ENCODE measurements at regions not wholly inside any gene's neighbourhood (a gene's known extent, or its start where the extent isn't known, plus 50 kb on each side); places are given as distances from the start of the nearest gene placed in this dataset.
A peak's percentile ranks its signal among the peaks of the same experiment; 100 is the strongest.

DNA sequence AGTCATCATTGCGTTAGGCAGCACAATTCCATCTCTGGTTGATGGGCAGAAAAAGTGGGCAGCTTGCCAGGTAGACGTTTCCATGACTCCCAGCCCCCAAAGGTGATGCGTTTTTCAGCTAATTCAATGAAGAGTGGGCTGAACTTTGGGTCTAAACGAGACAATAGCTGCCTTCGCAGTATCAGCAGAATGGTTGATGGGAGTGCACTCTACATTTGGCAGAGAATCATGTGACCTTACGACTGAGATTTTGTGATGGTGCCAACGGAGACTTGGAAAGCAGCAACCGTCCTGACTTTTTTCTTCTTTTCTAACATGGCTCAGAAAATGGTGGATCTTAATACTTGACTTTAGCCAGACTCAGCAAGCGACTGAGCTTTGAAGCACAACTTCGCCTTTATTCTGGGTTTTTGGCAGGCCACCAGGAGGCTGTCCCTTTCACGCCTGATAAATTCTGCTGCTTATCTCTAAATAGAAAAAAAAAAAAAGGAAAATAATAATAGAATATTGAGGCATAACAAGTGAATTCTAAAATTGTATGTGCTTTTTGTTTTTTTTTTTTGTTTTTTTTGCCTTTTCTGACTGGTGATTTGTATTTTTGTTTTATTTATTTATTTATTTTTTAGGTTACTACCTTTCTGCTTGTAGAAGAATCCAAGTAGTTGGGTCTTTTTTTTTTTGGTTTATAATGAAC, 804.8 kb downstream of the USP25 start:
- H3K27me3 Mint-ChIP-seq: no peaks in the 10 kb centered on the region
- peak overlapping the region; percentile 69 for H3K27ac Mint-ChIP-seq
- peak overlapping the region; percentile 64 for H3K4me3 Mint-ChIP-seq
- H3K9me3 Mint-ChIP-seq: peaks cover 5% of the 10 kb centered on the region
- TF ChIP-seq, protein P1, sequence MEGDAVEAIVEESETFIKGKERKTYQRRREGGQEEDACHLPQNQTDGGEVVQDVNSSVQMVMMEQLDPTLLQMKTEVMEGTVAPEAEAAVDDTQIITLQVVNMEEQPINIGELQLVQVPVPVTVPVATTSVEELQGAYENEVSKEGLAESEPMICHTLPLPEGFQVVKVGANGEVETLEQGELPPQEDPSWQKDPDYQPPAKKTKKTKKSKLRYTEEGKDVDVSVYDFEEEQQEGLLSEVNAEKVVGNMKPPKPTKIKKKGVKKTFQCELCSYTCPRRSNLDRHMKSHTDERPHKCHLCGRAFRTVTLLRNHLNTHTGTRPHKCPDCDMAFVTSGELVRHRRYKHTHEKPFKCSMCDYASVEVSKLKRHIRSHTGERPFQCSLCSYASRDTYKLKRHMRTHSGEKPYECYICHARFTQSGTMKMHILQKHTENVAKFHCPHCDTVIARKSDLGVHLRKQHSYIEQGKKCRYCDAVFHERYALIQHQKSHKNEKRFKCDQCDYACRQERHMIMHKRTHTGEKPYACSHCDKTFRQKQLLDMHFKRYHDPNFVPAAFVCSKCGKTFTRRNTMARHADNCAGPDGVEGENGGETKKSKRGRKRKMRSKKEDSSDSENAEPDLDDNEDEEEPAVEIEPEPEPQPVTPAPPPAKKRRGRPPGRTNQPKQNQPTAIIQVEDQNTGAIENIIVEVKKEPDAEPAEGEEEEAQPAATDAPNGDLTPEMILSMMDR (conservative IDR thresholded peaks at IDR 0.05): no peak
- no peaks in the 10 kb centered on the region for H3K36me3 Mint-ChIP-seq
- DNase-seq (ENCODE audit: extremely low spot score, unreplicated experiment): no peak
- peaks cover 14% of the 10 kb centered on the region for H3K4me1 Mint-ChIP-seq (ENCODE audit: unreplicated experiment)

DNA sequence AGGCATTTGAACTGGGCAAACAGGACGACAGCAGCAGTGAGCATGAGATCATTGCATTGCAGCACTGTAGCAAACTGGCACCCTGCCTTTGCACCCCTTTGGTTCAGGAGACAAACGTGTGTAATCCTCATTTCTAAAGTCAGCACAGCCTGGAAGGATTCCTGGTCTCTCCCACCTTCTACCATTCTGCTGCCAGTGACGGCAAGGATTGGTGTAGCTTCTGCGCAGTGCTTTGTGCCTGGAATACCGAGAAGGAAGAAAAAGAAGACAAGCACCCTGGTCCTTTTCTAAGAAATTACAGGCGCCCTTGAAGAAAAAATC, 805.3 kb downstream of the USP25 start:
- TF ChIP-seq, protein P1 (conservative IDR thresholded peaks at IDR 0.05): no peak
- no peak overlapping the region for H3K4me3 Mint-ChIP-seq
- no peaks in the 10 kb centered on the region for H3K36me3 Mint-ChIP-seq
- peaks cover 14% of the 10 kb centered on the region for H3K4me1 Mint-ChIP-seq (ENCODE audit: unreplicated experiment)
- no peak overlapping the region for H3K27ac Mint-ChIP-seq
- DNase-seq (ENCODE audit: extremely low spot score, unreplicated experiment): no peak
- no peaks in the 10 kb centered on the region for H3K27me3 Mint-ChIP-seq
- H3K9me3 Mint-ChIP-seq: peaks cover 5% of the 10 kb centered on the region

DNA sequence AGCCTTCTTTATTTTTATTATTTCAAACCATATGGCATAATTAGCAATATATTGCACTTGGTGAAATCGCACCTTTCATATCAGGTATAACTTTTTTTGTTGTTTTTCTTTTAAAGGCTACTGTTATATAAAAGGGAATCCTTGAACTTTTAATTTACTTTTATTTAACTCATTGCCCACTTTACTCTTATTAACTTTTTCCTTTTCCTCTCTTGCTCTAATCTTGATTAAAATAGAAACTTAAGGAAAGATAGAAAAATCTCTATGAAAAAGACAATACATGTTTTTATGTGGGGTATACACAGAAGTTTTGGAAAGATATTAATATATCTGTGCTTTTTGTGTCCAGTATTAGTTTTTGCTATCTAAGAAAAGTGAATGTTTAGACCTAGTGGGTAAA, 805.8 kb downstream of the USP25 start:
- DNase-seq (ENCODE audit: extremely low spot score, unreplicated experiment): no peak
- Mint-ChIP-seq H3K4me1 (ENCODE audit: unreplicated experiment) (peaks cover 14% of the 10 kb centered on the region), H3K27ac (no peak overlapping the region), H3K4me3 (no peak overlapping the region), H3K9me3 (peaks cover 5% of the 10 kb centered on the region), H3K27me3 (no peaks in the 10 kb centered on the region), H3K36me3 (no peaks in the 10 kb centered on the region)
- TF ChIP-seq, protein P1 (conservative IDR thresholded peaks at IDR 0.05): no peak

DNA sequence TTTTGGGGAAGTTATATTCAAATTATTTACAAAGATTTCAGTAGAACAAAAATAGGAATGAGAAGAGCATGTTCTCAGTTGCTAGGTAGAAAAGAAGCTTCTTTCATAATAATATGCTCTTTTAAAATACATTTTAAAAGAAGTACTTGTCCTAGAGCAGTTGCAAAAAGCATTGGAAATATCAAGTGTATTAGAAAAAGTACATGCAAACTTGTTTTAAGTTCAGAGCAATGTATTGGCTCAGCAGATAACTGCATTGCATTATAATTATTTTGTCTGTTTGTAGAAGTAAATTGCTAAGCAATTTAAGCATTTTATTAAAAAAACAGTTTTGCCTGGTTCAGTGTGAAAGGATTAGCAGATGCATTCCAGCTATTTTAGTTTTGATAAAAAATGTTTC, 806.4 kb downstream of the USP25 start:
- Mint-ChIP-seq H3K4me3 (no peak overlapping the region), H3K36me3 (no peaks in the 10 kb centered on the region), H3K27ac (no peak overlapping the region), H3K9me3 (peaks cover 5% of the 10 kb centered on the region), H3K4me1 (ENCODE audit: unreplicated experiment) (peaks cover 14% of the 10 kb centered on the region), H3K27me3 (no peaks in the 10 kb centered on the region)
- no peak for DNase-seq (ENCODE audit: extremely low spot score, unreplicated experiment)
- TF ChIP-seq, protein P1 (conservative IDR thresholded peaks at IDR 0.05): no peak

DNA sequence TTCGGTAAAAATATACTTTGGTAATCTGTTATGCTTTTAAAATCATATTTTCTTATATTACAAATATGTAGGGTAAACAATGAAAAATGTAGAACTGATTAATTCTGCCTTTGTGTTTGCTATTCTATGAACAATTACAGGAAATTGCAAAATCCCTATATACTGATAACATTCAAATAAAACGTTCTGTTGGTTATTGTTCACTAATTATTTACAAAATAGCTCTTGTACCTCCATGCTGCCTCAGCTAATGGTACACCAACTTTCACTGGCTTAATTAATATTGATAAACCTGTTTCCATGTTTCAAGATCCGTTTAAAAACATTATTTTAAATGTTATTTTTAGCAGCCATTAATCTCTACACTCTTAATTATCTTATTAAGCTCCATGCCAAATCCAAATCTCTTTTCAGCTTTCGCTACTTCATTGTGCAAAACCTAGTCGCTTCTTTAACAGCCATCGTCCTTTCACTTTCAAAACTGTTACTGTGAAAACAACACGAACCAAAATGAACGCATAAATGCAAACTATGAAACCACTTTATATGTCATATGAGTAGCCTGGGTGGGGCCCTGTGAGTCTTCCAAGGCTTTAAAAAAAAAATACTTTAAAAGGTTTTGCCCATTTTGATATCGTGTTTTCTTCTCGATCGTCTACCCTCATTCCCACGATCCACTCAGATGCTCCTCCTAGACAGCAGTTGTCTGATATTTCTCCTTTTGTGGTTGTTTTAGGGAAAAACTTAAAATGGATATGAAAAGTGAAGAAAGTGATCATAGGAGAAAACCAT, 807.1 kb downstream of the USP25 start:
- no peaks in the 10 kb centered on the region for H3K9me3 Mint-ChIP-seq
- H3K4me3 Mint-ChIP-seq: no peak overlapping the region
- H3K4me1 Mint-ChIP-seq (ENCODE audit: unreplicated experiment): peaks cover 14% of the 10 kb centered on the region
- TF ChIP-seq, protein P1 (conservative IDR thresholded peaks at IDR 0.05): no peak
- H3K27me3 Mint-ChIP-seq: no peaks in the 10 kb centered on the region
- no peak for DNase-seq (ENCODE audit: extremely low spot score, unreplicated experiment)
- no peak overlapping the region for H3K27ac Mint-ChIP-seq
- H3K36me3 Mint-ChIP-seq: no peaks in the 10 kb centered on the region

Data from type B pancreatic cell (in vitro differentiated cells).